NCI-H2196 (cell line): ENCODE measurements at regions not wholly inside any gene's neighbourhood (a gene's known extent, or its start where the extent isn't known, plus 50 kb on each side); places are given as distances from the start of the nearest gene placed in this dataset.

ENCODE experiments used
- DNase-seq: peaks from one replicate; lab custom pipeline; 2025; ENCODE audit not compliant: unreplicated experiment; lab: John Stamatoyannopoulos, UW

- DNase-seq, result no peak
These were observed 352.1 kb downstream of the RBM43 start for GRCh38 chr2:150909613-150910012.

- no peak for DNase-seq
These were observed 352.6 kb downstream of the RBM43 start for GRCh38 chr2:150909090-150909489.

GRCh38 chr2:150907466-150907865 is 354.2 kb downstream of the RBM43 start:
- DNase-seq, result no peak

- no peak for DNase-seq
These were observed 358.2 kb downstream of the RBM43 start for GRCh38 chr2:150903461-150903860.

GRCh38 chr2:150903055-150903454 is 358.6 kb downstream of the RBM43 start:
- DNase-seq, result no peak

- DNase-seq, result no peak
These were observed 360.8 kb downstream of the RBM43 start for GRCh38 chr2:150900913-150901312.

GRCh38 chr2:150895968-150896367 is 365.7 kb downstream of the RBM43 start:
- no peak for DNase-seq

- DNase-seq, result no peak
These were observed 372.5 kb downstream of the RBM43 start for GRCh38 chr2:150889141-150889540.

- DNase-seq, result no peak
These were observed 373.3 kb downstream of the RBM43 start for GRCh38 chr2:150888337-150888736.

GRCh38 chr2:150887926-150888325 is 373.7 kb downstream of the RBM43 start:
- no peak for DNase-seq

- DNase-seq, result no peak
These were observed 375.8 kb downstream of the RBM43 start for GRCh38 chr2:150885774-150886386.

- no peak for DNase-seq
These were observed 376.4 kb downstream of the RBM43 start for GRCh38 chr2:150885236-150885635.

- DNase-seq, result no peak
These were observed 378.1 kb downstream of the RBM43 start for GRCh38 chr2:150883613-150883895.

- DNase-seq, result no peak
These were observed 378.7 kb downstream of the RBM43 start for GRCh38 chr2:150882751-150883612.

GRCh38 chr2:150880986-150881385 is 380.7 kb downstream of the RBM43 start:
- no peak for DNase-seq

GRCh38 chr2:150878356-150878755 is 383.3 kb downstream of the RBM43 start:
- DNase-seq, result no peak

- no peak for DNase-seq
These were observed 385.3 kb downstream of the RBM43 start for GRCh38 chr2:150876251-150876950.

- no peak for DNase-seq
These were observed 385.9 kb upstream of the RND3 start for GRCh38 chr2:150873396-150873772.

- no peak for DNase-seq
These were observed 385.4 kb upstream of the RND3 start for GRCh38 chr2:150872756-150873395.

- no peak for DNase-seq
These were observed 379.0 kb upstream of the RND3 start for GRCh38 chr2:150866431-150866830.

- DNase-seq, result no peak
These were observed 376.2 kb upstream of the RND3 start for GRCh38 chr2:150863691-150864090.

GRCh38 chr2:150860301-150860700 is 372.8 kb upstream of the RND3 start:
- DNase-seq, result no peak
